Ascending aorta (tissue), 2 donors: ENCODE measurements at regions not wholly inside any gene's neighbourhood (a gene's known extent, or its start where the extent isn't known, plus 50 kb on each side); places are given as distances from the start of the nearest gene placed in this dataset.

Experiments used
- DNase-seq, 2 donors: peaks; one replicate each; pipeline ENCODE4 v3.0.0-alpha.2; 2019; ENCODE audit warnings: low spot score in 2 of 2
- H3K27ac ChIP-seq, 2 donors: fragments of 200-600 bp; sonication (generic); one replicate each; pipeline ENCODE4 v1.5.1; 2016 to 2017; ENCODE audit warnings: mild to moderate bottlenecking in 1 of 2
- H3K27me3 ChIP-seq: fragments of 200-600 bp; sonication (generic); one replicate; pipeline ENCODE4 v1.5.1; 2017
- H3K36me3 ChIP-seq, 2 donors: fragments of 200-600 bp; sonication (generic); one replicate each; pipeline ENCODE4 v1.5.1; 2016
- H3K4me1 ChIP-seq, 2 donors: fragments of 200-600 bp; sonication (generic); one replicate each; pipeline ENCODE4 v1.5.1; 2016 to 2017; ENCODE audit warnings: mild to moderate bottlenecking in 1 of 2
- H3K4me3 ChIP-seq, 2 donors: fragments of 200-600 bp; sonication (generic); one replicate each; pipeline ENCODE4 v1.5.1; 2016 to 2017; ENCODE audit warnings: mild to moderate bottlenecking in 1 of 2
- H3K9me3 ChIP-seq, 2 donors: fragments of 200-600 bp; sonication (generic); one replicate each; pipeline ENCODE4 v1.5.1; 2016
- intact Hi-C: fragments of 100-400 bp; cut with DNase I; formaldehyde crosslinking; loops from one replicate; pipeline ENCODE4 v1.15.1; 2023
- TF ChIP-seq, protein P1 (sequence below), 3 experiments: fragments of 200-600 bp in 2 of 3; fragments of 450-650 bp in 1 of 3; sonication (generic) in 2 of 3; IDR thresholded peaks; one replicate each; pipeline ENCODE4 v1.5.1; 2016 to 2019; ENCODE audit warnings: antibody characterized with exemption in 3 of 3, mild to moderate bottlenecking in 1 of 3, moderate library complexity in 1 of 3

GRCh38 chr14:48693793-48694192 lies 892.4 kb downstream of the RPS29 start:
- TF ChIP-seq, protein P1, sequence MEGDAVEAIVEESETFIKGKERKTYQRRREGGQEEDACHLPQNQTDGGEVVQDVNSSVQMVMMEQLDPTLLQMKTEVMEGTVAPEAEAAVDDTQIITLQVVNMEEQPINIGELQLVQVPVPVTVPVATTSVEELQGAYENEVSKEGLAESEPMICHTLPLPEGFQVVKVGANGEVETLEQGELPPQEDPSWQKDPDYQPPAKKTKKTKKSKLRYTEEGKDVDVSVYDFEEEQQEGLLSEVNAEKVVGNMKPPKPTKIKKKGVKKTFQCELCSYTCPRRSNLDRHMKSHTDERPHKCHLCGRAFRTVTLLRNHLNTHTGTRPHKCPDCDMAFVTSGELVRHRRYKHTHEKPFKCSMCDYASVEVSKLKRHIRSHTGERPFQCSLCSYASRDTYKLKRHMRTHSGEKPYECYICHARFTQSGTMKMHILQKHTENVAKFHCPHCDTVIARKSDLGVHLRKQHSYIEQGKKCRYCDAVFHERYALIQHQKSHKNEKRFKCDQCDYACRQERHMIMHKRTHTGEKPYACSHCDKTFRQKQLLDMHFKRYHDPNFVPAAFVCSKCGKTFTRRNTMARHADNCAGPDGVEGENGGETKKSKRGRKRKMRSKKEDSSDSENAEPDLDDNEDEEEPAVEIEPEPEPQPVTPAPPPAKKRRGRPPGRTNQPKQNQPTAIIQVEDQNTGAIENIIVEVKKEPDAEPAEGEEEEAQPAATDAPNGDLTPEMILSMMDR (IDR thresholded peaks at IDR 0.05), result no peak

GRCh38 chr14:48690349-48690748 lies 895.8 kb downstream of the RPS29 start:
- Histone ChIP-seq H3K4me3 (no peak overlapping the region), H3K27ac (no peak overlapping the region), H3K4me1 (no peaks in the 10 kb centered on the region), H3K9me3 (no peaks in the 10 kb centered on the region), H3K27me3 (no peaks in the 10 kb centered on the region), H3K36me3 (no peaks in the 10 kb centered on the region)
- DNase-seq, result no peak
- intact Hi-C loops, result no loop called here
- TF ChIP-seq, protein P1 (IDR thresholded peaks at IDR 0.05), result no peak

More at GRCh38 chr14:48693793-48694192, 892.4 kb downstream of the RPS29 start:
- no peaks in the 10 kb centered on the region for H3K36me3 ChIP-seq
- H3K4me3 ChIP-seq, result no peak overlapping the region
- no peaks in the 10 kb centered on the region for H3K27me3 ChIP-seq
- intact Hi-C loops, result no loop called here
- H3K9me3 ChIP-seq, result no peaks in the 10 kb centered on the region
- no peak overlapping the region for H3K27ac ChIP-seq
- DNase-seq, result no peak
- H3K4me1 ChIP-seq, result no peaks in the 10 kb centered on the region

GRCh38 chr14:48686650-48687049 lies 899.5 kb downstream of the RPS29 start:
- no peak overlapping the region for H3K4me3 ChIP-seq
- no peaks in the 10 kb centered on the region for H3K27me3 ChIP-seq
- intact Hi-C loops, result no loop called here
- H3K36me3 ChIP-seq, result no peaks in the 10 kb centered on the region
- TF ChIP-seq, protein P1 (IDR thresholded peaks at IDR 0.05), result no peak
- no peak overlapping the region for H3K27ac ChIP-seq
- no peaks in the 10 kb centered on the region for H3K4me1 ChIP-seq
- DNase-seq, result no peak
- H3K9me3 ChIP-seq, result no peaks in the 10 kb centered on the region

- H3K4me1 ChIP-seq, result no peaks in the 10 kb centered on the region
- H3K27me3 ChIP-seq, result no peaks in the 10 kb centered on the region
- intact Hi-C loops, result no loop called here
- TF ChIP-seq, protein P1 (IDR thresholded peaks at IDR 0.05), result no peak
- no peak for DNase-seq
- no peaks in the 10 kb centered on the region for H3K9me3 ChIP-seq
- no peak overlapping the region for H3K27ac ChIP-seq
- H3K36me3 ChIP-seq, result no peaks in the 10 kb centered on the region
- H3K4me3 ChIP-seq, result no peak overlapping the region
Measured at GRCh38 chr14:48672506-48672905, 913.7 kb downstream of the RPS29 start.

- H3K27me3 ChIP-seq, result no peaks in the 10 kb centered on the region
- no peak for DNase-seq
- no peaks in the 10 kb centered on the region for H3K36me3 ChIP-seq
- intact Hi-C loops, result no loop called here
- no peaks in the 10 kb centered on the region for H3K4me1 ChIP-seq
- H3K4me3 ChIP-seq, result no peak overlapping the region
- TF ChIP-seq, protein P1 (IDR thresholded peaks at IDR 0.05), result no peak
- H3K9me3 ChIP-seq, result no peaks in the 10 kb centered on the region
- no peak overlapping the region for H3K27ac ChIP-seq
Measured at GRCh38 chr14:48670939-48671338, 915.2 kb downstream of the RPS29 start.
